C4-2B (cell line): ENCODE measurements at regions not wholly inside any gene's neighbourhood (a gene's known extent, or its start where the extent isn't known, plus 50 kb on each side); places are given as distances from the start of the nearest gene placed in this dataset.

Source experiments
- H3K27ac ChIP-seq: fragments of 450-650 bp; 2 replicates; pipeline ENCODE4 v1.5.1; 2017
- CTCF ChIP-seq: fragments of 450-650 bp; conservative IDR thresholded peaks from 2 replicates; pipeline ENCODE4 v1.5.1; 2017; ENCODE audit warnings: mild to moderate bottlenecking
- ZFX ChIP-seq: fragments of 450-650 bp; IDR thresholded peaks from 2 replicates; pipeline ENCODE4 v1.6.1; 2017

- TF ChIP-seq ZFX (no peak), CTCF (no peak)
- H3K27ac ChIP-seq: no peak overlapping the region
Measured at GRCh38 chr6:166713434-166714186, 86.6 kb upstream of the RPS6KA2 start.

GRCh38 chr6:166712286-166713228 is 85.5 kb upstream of the RPS6KA2 start:
- H3K27ac ChIP-seq: no peak overlapping the region
- TF ChIP-seq ZFX (no peak), CTCF (no peak)

GRCh38 chr6:166710084-166710483 is 83.0 kb upstream of the RPS6KA2 start:
- TF ChIP-seq ZFX (no peak), CTCF (no peak)
- H3K27ac ChIP-seq: no peak overlapping the region

GRCh38 chr6:166708460-166708859 is 81.4 kb upstream of the RPS6KA2 start:
- no peak for TF ChIP-seq CTCF
- TF ChIP-seq ZFX: no peak

GRCh38 chr6:166707045-166707444 is 80.0 kb upstream of the RPS6KA2 start:
- TF ChIP-seq ZFX: no peak
- peak; percentile 55 for TF ChIP-seq CTCF
- no peak overlapping the region for H3K27ac ChIP-seq

More at GRCh38 chr6:166708460-166708859, 81.4 kb upstream of the RPS6KA2 start:
- H3K27ac ChIP-seq: no peak overlapping the region

- TF ChIP-seq ZFX (no peak), CTCF (peak; percentile 12; the same call in 1 of the 2 replicates)
- H3K27ac ChIP-seq: no peak overlapping the region
Measured at GRCh38 chr6:166705069-166705468, 78.0 kb upstream of the RPS6KA2 start.

GRCh38 chr6:166704171-166704570 is 77.1 kb upstream of the RPS6KA2 start:
- TF ChIP-seq CTCF (no peak), ZFX (no peak)
- H3K27ac ChIP-seq: no peak overlapping the region
